Ovary (tissue), 3 donors: ENCODE measurements at regions not wholly inside any gene's neighbourhood (a gene's known extent, or its start where the extent isn't known, plus 50 kb on each side); places are given as distances from the start of the nearest gene placed in this dataset.

Source experiments
- CTCF ChIP-seq, 3 donors: fragments of 450-650 bp in 2 of 3; fragments of 200-600 bp in 1 of 3; IDR thresholded peaks; one replicate each; pipeline versions ENCODE4 v1.5.1 to v1.8.0; 2016 to 2022; ENCODE audit warnings: antibody characterized with exemption in 3 of 3, mild to moderate bottlenecking in 1 of 3
- EP300 ChIP-seq: sonication (generic); formaldehyde crosslinking; IDR thresholded peaks from one replicate; pipeline ENCODE4 v1.6.1; 2017; ENCODE audit warnings: antibody characterized with exemption
- POLR2A ChIP-seq: fragments of 450-650 bp; IDR thresholded peaks from one replicate; pipeline ENCODE4 v1.6.1; 2017; ENCODE audit warnings: antibody characterized with exemption, mild to moderate bottlenecking, moderate library complexity
- donor health status: DM: no; HTN: no; CAD: no.

GRCh38 chr4:1542226-1542490, 135.9 kb upstream of the NKX1-1 start:
- TF ChIP-seq CTCF (IDR thresholded peaks at IDR 0.05) (no peak), EP300 (no peak), POLR2A (no peak)
